AG04450 (cell line): ENCODE measurements at regions not wholly inside any gene's neighbourhood (a gene's known extent, or its start where the extent isn't known, plus 50 kb on each side); places are given as distances from the start of the nearest gene placed in this dataset.

ENCODE experiments used
- CTCF ChIA-PET: fragments of 300-600, 350-600 bp; formaldehyde crosslinking; extraction: SDS; loops from one replicate; lab custom pipeline; 2022; ENCODE audit warnings: antibody characterized with exemption, inconsistent platforms; lab: Charles Lee
- POLR2A ChIA-PET: fragments of 350-600 bp; formaldehyde crosslinking; extraction: SDS; loops from one replicate; lab custom pipeline; 2021; ENCODE audit warnings: antibody characterized with exemption, inconsistent platforms; lab: Yijun Ruan, JAX
- DNase-seq: peaks from one replicate; pipeline ENCODE4 v3.0.0-alpha.2; 2011; ENCODE audit warnings: low read depth, low spot score
- H3K27ac ChIP-seq: one replicate; pipeline ENCODE4 v1.5.1; 2012; ENCODE audit warnings: low read depth, low read length, control low read depth
- H3K27me3 ChIP-seq: one replicate; pipeline ENCODE4 v1.6.0; 2012; ENCODE audit warnings: low read length; ENCODE audit not compliant: control insufficient read depth, insufficient read depth
- H3K4me3 ChIP-seq: 2 replicates; pipeline ENCODE4 v1.5.1; 2011; ENCODE audit warnings: mild to moderate bottlenecking, low read depth, low read length, control low read depth
- H3K9me3 ChIP-seq: 2 replicates; pipeline ENCODE4 v1.5.1; 2012; ENCODE audit warnings: low read length; ENCODE audit not compliant: control insufficient read depth, insufficient read depth
- TF ChIP-seq, protein P1 (sequence below): IDR thresholded peaks from 2 replicates; pipeline ENCODE4 v1.5.1; 2011; ENCODE audit warnings: low read depth, low read length, control low read depth, inconsistent platforms

DNA sequence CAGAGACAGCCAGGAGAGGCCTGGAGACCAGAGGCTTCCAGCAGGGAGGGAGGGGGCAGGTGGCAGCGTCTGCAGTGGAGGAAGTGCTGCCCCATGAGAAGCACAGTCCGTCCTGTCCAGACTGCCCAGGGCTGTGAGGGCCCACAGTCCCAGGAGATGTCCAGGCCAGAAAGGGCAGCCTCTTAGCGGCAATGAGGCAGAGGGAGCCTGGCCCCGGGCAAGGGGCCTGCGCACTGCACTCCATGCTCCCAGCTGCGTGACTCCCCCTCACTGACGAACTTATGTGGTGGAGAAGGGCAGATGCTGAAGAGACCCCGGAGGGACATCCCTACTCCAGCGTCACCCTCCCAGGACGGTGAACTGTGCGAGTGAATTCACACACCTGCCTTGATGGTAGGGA, 115.3 kb downstream of the SOX1 start:
- Histone ChIP-seq H3K27me3 (no peaks in the 10 kb centered on the region), H3K9me3 (peaks cover 86% of the 10 kb centered on the region), H3K27ac (no peak overlapping the region), H3K4me3 (no peak overlapping the region)
- ChIA-PET CTCF (no interaction called here), POLR2A (no interaction called here)
- no peak for DNase-seq
- TF ChIP-seq, protein P1, sequence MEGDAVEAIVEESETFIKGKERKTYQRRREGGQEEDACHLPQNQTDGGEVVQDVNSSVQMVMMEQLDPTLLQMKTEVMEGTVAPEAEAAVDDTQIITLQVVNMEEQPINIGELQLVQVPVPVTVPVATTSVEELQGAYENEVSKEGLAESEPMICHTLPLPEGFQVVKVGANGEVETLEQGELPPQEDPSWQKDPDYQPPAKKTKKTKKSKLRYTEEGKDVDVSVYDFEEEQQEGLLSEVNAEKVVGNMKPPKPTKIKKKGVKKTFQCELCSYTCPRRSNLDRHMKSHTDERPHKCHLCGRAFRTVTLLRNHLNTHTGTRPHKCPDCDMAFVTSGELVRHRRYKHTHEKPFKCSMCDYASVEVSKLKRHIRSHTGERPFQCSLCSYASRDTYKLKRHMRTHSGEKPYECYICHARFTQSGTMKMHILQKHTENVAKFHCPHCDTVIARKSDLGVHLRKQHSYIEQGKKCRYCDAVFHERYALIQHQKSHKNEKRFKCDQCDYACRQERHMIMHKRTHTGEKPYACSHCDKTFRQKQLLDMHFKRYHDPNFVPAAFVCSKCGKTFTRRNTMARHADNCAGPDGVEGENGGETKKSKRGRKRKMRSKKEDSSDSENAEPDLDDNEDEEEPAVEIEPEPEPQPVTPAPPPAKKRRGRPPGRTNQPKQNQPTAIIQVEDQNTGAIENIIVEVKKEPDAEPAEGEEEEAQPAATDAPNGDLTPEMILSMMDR: no peak

DNA sequence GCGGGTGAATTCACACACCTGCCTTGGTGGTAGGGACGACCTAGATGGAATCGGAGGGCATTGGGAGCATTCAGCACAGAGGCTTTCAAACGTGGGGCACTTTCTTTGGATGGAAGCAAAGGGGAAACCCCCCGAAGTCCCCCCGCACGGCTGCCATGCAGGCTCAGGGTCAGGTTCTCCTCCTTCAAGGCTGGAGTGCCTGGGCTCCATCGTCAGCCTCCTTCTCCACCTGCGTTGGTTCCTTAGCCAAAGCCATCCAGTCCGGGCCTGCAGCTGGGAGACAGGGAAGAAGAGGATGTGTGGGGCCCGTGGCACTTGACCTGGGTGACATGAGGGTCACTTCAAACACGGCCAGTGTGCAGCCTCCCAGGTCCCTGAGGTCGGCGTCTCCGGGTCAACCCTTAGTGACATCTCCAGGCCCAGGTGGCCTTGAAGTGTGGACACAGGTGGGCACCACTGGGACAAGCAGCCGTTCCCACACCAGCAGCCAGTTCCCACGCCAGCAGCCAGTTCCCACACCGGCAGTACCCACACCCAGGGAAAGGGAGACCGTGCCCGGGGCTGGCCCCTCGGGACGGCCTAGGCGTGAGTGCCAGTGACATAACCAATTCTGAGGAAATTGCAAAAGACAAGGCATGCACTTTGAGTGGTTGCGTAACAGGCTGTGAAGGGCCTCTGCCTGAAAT, 116.0 kb downstream of the SOX1 start:
- Histone ChIP-seq H3K27me3 (no peaks in the 10 kb centered on the region), H3K9me3 (peaks cover 88% of the 10 kb centered on the region), H3K27ac (no peak overlapping the region), H3K4me3 (no peak overlapping the region)
- CTCF ChIA-PET: no interaction called here
- POLR2A ChIA-PET: no interaction called here
- TF ChIP-seq, protein P1: no peak
- no peak for DNase-seq

DNA sequence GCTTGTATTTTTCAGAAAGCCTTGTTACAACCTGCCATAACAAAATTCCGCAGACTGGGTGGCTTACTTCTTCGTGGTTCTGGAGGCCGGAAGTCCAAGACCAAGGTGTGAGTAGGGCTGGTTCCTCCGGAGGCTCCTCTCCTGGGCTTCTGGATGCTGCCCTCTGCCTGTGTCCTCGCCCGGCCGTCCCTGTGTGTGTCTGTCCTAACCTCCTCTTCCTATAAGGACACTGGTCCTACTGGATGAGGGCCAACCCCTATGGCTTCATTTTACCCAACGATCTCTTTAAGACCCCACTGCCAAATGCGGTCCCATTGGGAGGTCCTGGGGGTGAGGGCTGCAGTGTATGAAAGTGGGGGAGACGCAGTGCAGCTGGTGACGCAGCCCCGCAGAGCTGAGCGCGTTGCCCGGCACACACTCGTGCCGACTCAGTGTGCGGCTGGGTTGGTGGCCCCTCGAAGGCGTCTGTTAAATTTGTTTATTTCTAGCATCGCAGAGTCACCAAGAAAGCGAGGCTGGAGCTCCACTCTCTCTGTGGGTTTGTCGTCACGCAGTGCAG, 116.7 kb downstream of the SOX1 start:
- H3K27me3 ChIP-seq: no peaks in the 10 kb centered on the region
- TF ChIP-seq, protein P1: no peak
- H3K4me3 ChIP-seq: no peak overlapping the region
- DNase-seq: no peak
- CTCF ChIA-PET: no interaction called here
- POLR2A ChIA-PET: no interaction called here
- H3K27ac ChIP-seq: no peak overlapping the region
- peaks cover 91% of the 10 kb centered on the region for H3K9me3 ChIP-seq

DNA sequence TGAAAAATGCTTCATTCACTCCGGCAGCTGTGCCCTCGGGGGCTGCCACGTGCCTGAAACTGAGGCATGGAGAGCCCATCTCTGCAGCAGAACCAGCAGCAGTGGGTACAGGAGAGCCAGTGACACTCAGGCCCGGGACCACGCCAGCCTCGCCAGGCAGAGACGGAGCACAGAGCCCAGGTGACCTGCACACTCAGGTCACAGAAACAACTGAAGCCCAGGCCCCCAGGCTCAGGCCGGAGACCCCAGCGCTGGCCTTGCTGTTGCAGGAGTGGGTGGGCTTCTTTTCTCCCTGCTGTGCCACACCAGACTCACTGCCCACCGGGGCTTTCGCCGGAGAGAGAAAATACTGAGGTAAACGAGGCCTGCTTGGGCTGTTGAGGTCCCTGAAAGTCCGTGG, 117.3 kb downstream of the SOX1 start:
- Histone ChIP-seq H3K4me3 (no peak overlapping the region), H3K27ac (no peak overlapping the region), H3K27me3 (no peaks in the 10 kb centered on the region), H3K9me3 (peaks cover 89% of the 10 kb centered on the region)
- no peak for DNase-seq
- TF ChIP-seq, protein P1: no peak
- POLR2A ChIA-PET: no interaction called here
- CTCF ChIA-PET: no interaction called here

DNA sequence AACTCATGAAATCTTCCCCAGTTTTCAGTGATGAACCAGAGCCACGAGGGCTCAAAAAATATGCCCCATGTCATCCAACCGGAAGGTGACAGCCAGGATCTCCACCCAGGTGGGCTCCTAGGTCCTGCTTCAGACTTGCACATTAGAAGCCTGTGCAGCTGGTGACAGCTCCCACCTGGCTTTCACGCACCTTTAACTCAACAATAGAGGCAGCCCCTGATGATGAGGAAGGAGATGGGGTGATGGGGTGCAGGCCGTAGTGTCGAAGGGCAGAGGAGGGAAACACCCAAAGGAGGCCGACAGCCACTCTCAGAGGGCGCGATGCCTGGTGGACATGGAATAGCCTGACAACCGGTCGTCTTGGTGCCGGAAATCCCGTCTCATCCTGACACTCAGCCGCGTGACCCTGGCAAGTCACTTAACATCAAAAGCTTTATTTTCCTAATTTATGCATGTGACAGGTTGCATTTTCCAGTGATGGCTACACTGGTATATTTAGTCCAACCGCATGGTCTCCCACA, 118.0 kb downstream of the SOX1 start:
- POLR2A ChIA-PET: no interaction called here
- Histone ChIP-seq H3K4me3 (no peak overlapping the region), H3K27me3 (no peaks in the 10 kb centered on the region), H3K9me3 (peaks cover 83% of the 10 kb centered on the region), H3K27ac (no peak overlapping the region)
- CTCF ChIA-PET: no interaction called here
- no peak for DNase-seq
- TF ChIP-seq, protein P1: no peak
